ENCODE measurements at regions not wholly inside any gene's neighbourhood (a gene's known extent, or its start where the extent isn't known, plus 50 kb on each side); places are given as distances from the start of the nearest gene placed in this dataset.
"Not testable (repeated sequence)": the region's sequence is repeated elsewhere in the genome, so short reads cannot be mapped to it uniquely, and the experiment has no call there.

DNA sequence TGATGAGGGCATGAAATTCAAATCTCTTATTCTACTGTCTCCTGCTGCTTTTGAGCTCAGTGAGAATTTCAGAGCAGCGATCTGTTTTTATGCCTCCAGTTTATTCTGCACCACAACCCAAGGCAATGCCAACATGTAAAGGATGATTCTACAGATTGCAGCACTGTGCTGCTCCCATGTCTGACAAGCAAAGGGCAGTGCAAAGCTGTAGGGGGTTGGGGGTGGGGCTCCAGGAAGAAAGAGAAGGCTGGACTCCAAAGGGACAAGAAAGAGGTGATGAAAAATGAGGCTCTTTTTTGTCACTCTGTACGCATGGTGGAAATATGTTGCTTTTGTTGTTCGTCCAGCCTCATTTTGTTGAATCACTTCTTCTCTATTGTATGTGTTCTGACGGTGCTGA, 254.6 kb downstream of the STIM2 start:
- no peak overlapping the region for H3K4me3 ChIP-seq (ENCODE audit: low read length)
- no peak for DNase-seq (ENCODE audit: low read depth, low spot score)

DNA sequence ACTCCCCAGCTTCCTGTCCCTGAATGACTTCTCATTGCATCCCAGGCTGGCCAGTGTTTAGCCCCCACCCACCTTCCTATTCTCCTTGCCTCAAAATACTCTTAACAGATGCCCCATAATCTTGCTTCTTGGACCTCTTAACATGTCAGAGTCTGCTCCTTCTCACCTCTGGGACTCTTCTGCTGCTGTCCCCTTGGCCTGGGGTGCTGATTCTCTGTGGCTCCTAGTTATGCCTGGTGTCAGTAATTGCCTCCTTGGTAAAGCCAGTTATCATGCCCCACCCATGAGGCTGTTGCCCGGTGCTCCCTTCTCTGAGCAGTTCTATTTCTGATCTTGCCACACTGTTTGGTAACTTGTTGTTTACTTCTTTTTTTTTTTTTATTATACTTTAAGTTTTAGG, 256.8 kb downstream of the STIM2 start:
- no peak for DNase-seq (ENCODE audit: low read depth, low spot score)
- H3K4me3 ChIP-seq (ENCODE audit: low read length), result no peak overlapping the region

DNA sequence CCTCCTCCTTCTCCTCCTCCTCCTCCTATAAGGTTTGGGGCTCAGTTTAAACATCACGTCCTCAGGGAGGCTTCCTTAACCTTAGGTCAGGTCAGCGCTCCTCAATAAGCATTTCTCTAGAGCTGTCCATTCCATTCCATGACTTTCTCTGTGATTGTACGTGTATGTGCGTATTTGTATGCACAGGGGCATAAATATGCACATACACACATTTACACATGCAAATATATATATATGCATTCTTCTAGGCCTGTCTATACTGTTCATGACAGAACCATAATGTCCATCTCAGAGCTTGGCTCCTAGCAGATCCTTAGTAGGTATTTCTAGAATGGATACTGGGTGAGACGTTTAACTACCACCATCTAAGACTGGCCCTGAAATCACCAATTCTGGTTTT, 258.6 kb downstream of the STIM2 start:
- DNase-seq (ENCODE audit: low read depth, low spot score), result no peak
- no peak overlapping the region for H3K4me3 ChIP-seq (ENCODE audit: low read length)

DNA sequence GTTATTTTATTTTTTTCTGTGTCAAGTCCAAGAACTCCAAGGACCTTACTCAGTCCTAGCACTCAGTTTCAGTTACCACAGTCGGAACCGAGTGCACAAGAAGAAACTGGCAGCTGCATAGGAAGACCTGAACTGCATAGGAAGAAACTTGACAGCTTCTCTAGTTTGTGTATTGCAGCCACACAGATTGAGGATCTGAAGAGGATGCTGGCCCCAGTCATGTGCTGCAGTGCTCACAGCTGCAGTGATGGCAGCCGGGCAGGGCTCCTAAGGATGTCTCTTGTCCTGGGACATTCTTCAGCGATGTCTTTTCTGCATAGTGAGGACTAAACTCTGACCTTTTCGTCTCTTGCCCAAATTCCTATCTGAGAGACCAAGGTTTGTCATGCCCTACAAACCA, 261.2 kb downstream of the STIM2 start:
- DNase-seq (ENCODE audit: low read depth, low spot score), result no peak
- H3K4me3 ChIP-seq (ENCODE audit: low read length), result no peak overlapping the region

DNA sequence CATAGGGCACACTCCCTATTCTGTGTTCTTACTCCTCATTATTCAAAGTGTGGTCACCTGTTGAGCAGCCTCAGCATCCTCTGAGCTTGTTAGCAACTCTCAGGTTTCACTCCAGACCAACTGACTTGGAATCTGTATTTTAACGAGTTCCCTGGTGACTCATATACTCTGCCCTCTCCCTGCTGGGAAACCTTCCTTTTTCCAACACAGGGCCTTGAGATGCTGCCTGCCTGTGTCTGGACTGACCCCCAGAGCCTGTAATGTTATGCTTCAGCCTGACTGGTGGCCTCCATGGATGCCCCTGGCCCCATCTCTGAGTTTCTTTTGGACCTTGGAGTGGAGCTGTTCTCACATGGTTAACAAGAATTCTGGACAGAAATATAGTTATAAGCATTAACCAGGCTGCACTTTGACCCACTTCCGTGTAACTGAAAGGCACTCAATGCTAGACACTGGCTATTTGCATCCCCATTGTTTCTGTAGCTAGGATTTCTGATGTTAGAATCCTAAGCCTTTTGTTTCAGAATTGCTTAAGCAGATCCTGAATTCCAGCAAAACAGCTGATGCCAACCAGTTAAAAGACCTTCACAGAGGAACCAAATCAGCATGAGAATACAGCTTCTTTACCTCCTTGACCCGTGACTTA, 262.6 kb downstream of the STIM2 start:
- no peak overlapping the region for H3K4me3 ChIP-seq (ENCODE audit: low read length)
- no peak for DNase-seq (ENCODE audit: low read depth, low spot score)

DNA sequence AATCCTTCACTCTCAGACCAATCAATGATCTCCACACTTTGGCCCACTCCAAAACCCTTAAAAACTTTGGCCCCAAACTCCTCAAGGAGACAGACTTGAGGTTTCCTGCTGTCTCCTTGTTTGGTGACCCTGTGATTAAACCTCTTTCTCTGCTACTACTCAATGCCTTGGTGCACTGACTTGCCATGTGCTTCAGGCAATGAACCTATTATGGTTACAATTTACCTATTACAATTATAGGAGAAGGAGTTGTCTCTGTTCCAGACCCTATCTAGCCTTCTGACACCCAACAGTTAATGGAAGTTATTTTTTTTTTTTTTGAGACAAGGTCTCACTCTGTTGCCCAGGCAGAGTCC, 263.1 kb downstream of the STIM2 start:
- no peak overlapping the region for H3K4me3 ChIP-seq (ENCODE audit: low read length)
- no peak for DNase-seq (ENCODE audit: low read depth, low spot score)

DNA sequence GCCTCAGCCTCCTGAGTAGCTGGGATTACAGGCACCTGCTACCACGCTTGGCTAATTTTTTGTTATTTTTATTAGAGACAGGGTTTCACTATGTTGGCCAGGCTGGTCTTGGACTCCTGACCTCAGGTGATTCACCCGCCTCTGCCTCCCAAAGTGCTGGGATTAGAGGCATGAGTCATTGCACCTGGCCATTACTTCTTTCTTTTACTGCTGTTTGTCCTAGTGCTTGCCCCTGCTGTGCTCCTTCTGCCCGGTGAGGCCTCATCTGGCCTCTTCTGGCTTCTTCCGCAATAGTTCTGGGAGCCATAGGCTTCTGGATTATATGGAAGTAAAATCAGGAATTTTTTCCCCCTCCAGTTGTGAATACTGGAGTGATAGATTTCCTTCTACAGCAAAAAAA, 266.3 kb downstream of the STIM2 start:
- H3K4me3 ChIP-seq (ENCODE audit: low read length); DNase-seq (ENCODE audit: low read depth, low spot score): not testable (repeated sequence)

DNA sequence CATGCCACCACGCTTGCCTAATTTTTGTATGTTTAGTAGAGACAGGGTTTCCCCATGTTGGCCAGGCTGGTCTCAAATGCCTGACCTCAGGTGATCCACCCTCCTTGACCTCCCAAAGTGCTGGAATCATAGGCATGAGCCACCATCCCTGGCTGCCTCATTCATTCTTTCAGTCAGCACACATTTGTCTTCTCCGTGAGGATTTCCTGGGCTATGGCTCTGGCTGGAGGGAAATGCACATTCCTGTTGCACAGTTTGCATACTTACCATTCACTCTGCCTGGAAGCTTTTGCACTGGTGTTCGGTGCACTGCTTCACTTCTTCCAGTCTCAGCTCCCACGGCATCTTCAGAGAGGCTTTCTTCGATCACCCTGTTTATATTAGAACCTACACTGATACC, 267.8 kb downstream of the STIM2 start:
- no peak for DNase-seq (ENCODE audit: low read depth, low spot score)

DNA sequence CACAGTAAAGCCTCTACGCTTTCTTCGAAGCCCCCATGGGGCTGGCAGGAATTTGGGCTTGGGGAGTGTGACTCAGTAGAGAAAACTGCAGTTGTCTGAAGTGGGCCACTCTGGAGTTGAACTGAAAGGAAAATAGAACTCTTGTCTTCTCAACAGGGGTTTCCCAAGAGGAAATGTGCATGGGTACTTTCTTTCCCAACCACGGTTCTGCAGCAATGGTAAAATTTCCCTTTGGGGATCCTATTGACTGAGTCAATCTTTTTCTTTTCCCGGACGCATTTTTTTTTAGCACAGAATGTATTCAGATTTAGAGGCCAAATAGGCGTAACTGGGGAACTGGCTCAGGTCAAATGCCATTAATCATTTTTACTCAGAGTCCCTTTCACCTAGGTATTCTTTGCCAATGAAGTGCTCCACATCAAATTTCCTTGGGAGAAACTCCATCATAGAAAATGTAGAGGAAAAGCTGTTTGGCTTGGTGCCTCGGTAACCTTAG, 269.3 kb downstream of the STIM2 start:
- no peak for DNase-seq (ENCODE audit: low read depth, low spot score)
- no peak overlapping the region for H3K4me3 ChIP-seq (ENCODE audit: low read length)

More for the DNA sequence above, 267.8 kb downstream of the STIM2 start:
- H3K4me3 ChIP-seq (ENCODE audit: low read length), result no peak overlapping the region

DNA sequence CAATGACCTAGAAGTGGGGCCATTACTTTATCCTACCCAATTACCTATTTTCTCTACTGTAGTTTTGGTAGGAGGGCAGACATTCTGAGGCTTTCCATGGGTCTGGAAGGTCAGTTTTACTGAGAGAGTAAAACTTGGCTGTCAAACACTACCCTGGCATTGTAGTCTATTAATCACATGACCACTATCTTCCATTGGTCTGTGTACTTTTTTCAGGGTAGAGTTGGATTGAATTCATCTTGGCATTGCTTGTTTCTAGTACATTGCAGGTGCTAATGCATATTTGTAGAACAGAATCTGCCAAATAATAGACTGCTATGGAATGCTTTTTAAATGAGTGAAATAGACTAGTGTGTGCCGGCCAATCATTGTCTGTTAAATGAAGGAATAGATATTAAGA, 271.9 kb downstream of the STIM2 start:
- no peak overlapping the region for H3K4me3 ChIP-seq (ENCODE audit: low read length)
- DNase-seq (ENCODE audit: low read depth, low spot score), result no peak

DNA sequence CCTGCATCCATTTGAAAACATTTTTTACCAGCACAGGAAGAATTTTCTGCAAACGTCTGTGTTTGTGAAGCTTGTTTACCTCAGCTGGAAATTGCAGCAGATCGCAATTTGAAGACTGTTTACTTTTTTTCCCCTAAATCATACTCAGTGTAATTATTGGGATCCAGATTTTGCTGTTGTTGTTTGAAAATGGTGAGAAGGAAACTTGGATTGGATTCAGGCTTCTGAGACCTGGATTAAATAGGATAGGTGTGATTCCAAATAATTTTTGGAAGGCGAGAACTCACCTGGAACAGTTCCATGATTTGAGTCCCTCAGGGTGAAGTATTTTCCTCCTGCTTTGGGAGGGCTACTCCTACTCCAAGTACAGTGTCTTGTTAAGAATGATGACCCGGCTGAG, 279.8 kb downstream of the STIM2 start:
- DNase-seq (ENCODE audit: low read depth, low spot score), result no peak
- H3K4me3 ChIP-seq (ENCODE audit: low read length), result no peak overlapping the region

DNA sequence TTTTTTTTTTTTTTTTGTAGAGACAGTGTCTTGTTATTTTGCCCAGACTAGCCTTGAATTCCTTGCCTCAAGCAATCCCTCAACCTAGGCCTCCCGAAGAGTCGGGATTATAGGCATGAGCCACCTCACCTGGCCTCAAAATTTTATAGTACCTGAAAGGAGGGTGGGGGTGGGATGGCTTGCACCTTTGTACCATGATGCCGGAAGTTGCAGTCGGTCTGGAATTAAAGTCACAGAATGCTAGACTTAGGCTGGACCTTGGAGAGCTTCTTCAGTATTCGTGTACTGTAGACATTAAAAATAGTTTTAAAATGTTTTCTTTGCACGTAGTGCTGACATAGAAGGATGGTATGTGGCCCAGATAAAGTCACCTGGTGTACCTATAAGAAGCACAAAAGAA, 280.9 kb downstream of the STIM2 start:
- no peak for DNase-seq (ENCODE audit: low read depth, low spot score)
- no peak overlapping the region for H3K4me3 ChIP-seq (ENCODE audit: low read length)

DNA sequence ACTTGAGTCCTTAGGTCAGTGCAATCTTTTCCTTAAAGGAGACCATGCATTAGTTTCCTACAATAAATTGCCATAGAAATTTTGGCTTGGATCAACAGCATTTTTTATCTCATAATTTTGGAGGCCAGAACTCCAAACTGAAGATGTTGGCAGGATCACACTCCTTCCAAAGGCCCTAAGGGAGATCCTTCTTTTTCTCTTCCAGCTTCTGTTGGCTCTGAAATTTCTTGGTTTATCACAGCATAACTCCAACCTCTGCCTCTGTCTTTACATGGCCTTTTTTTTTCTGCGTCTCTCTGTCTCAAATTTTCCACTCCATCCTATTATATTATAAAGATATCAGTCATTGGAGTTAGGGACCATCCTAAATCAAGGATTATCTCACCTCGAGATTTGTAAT, 282.2 kb downstream of the STIM2 start:
- no peak for DNase-seq (ENCODE audit: low read depth, low spot score)
- no peak overlapping the region for H3K4me3 ChIP-seq (ENCODE audit: low read length)

DNA sequence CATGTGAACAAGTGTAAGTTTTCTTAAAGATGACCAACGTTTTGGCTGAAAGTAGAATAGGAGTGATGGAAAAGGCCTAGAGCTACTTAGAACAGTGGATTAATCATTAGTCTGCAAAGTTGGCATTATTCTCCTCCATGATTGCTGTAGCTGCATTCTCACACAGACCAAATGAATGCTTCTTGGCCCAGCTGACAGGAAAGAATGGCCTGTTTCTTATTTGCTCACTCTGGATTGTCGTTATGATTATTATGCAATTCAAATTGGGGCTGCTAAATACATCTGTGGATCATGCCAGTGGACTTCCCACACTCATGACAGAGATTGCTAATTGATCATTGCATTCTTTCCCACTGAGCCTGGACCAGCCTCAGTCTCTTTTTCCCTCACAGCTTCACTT, 285.0 kb downstream of the STIM2 start:
- no peak for DNase-seq (ENCODE audit: low read depth, low spot score)
- H3K4me3 ChIP-seq (ENCODE audit: low read length), result no peak overlapping the region

DNA sequence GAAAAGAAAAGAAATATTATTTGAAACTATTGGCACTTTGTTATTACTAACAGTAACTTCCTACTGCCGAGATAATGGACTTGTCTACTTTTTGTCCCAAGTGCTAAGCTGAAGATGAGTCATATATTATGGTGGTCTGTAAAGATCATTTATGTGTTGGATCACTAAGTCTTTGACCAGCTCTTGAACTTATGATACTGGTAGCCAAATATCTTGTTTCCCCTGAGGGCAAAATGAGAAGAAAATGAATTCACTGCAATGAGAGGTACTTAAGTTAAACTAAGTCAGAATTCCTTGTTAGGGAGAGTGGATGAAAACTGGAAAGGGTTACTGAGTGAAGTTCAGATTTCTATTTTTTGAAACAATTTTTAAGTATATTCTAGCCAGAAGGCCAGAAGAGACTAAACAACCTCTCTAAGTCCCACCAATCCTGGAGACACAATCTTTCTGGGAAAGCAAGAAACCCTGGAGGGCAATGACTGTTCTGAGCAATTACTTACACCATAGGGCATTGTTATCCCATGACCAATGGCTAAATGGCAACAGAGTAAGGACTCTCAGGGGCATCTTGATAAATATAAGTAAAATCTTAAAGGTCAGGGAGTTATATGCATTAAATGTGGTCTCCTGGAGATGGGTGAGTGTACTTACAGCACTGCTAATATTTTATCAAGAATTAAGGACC, 287.7 kb downstream of the STIM2 start:
- DNase-seq (ENCODE audit: low read depth, low spot score), result no peak

DNA sequence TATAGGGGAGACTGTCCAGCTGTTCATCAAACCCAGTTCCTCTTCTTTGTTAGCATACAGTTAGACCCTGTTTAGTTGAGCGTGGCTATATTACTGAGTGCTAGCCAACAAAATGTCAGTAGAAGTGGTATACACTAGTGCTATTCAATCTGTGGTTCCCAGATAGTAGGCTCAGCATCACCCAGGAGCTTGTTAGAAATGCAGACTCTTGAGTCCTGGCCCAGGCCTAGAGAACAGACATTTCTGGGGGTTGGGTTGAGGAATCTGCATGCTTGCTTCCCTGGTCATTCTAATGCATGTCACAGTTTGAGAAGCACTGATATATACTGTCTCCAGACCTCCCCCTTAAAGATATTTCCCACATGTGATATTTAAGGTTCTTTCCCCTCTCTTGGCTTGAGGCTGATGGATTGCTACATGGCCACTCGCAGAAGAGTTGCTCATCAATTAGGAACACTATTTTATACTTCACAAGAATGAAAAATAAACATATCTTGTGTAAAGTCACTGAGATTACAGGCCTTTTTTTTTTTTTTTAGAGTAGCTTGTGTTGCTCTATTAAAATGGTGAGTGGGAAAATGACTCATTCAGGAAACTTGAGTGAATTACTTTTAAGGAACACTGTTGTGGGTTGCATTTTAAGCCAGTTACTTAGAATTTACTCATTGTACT, 289.0 kb downstream of the STIM2 start:
- H3K4me3 ChIP-seq (ENCODE audit: low read length), result no peak overlapping the region
- no peak for DNase-seq (ENCODE audit: low read depth, low spot score)

More for the DNA sequence above, 287.7 kb downstream of the STIM2 start:
- no peak overlapping the region for H3K4me3 ChIP-seq (ENCODE audit: low read length)

DNA sequence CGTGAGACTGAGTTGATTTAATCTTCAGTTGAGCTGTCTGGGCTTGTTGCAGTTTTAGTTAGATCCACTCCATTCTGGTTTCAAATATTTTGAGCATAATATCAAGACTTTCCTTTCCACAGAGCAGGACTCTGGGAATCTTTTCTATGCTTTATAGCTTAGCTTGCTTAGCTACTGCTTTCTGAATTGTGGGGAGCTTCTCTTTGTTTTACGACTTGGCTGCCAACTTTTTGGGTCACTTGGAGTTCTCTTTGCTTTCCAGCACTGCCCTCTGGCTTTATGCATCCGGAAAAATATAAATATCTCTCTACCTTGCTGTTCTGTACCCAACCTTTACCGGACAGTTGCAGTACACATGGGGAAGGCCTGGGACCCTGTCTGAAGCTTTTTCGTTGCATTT, 292.1 kb downstream of the STIM2 start:
- H3K4me3 ChIP-seq (ENCODE audit: low read length), result no peak overlapping the region
- no peak for DNase-seq (ENCODE audit: low read depth, low spot score)

DNA sequence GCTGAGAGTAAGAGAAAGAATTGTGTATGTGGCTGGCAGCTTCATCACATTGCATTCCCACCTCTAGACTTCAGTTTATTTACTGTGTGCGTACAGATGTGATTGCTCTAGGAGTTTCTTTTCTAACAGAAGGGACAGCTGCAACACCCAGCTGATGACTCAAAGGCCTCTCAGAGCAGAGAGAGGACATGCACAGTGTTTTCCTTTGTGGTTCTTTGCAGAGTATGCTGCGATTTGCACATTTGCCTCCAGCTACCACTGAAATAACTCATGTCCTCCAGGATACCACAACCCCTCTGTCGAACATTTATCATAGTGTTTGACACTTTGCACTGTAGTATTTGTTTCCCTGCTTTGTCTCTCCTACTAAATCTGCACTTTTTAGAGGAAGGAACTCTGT, 294.1 kb downstream of the STIM2 start:
- no peak for DNase-seq (ENCODE audit: low read depth, low spot score)
- no peak overlapping the region for H3K4me3 ChIP-seq (ENCODE audit: low read length)

DNA sequence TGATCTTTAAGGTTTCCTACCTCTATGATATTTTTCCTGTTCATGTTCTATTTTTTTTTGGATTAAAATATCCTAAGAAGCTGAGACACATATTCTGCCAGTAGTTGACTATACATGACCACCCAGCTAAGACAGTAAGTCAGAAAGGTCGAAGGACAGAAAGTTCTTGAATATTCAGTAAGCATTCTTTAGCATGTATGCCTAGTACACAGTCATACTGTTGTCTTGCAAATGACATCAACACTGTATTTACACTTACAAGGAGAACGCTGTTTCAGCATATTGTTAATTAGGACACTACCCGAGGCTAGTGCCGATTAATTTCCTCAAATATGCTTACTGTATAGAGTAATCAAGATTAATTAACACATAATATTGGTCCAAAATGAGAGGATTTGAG, 300.6 kb downstream of the STIM2 start:
- no peak for DNase-seq (ENCODE audit: low read depth, low spot score)
- H3K4me3 ChIP-seq (ENCODE audit: low read length), result no peak overlapping the region

DNA sequence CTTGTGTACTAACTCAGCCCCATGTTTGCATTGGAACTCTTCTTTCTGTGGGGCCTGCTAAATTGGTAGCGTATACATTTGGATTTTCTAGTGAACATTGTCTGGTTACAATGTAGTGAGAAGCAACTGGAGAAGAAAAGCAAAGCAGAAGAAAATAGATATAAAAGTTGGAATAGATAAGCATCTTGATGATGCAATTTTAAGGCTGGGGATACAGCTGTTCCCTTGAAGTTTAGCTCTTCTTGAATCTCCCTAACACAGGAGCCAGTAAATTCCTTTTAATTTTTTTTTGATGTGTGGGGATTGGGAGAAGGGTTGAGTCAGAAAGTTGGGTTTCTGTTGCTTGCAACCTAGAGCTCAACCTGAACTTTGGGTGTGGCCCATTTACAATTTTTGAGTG, 308.1 kb downstream of the STIM2 start:
- no peak overlapping the region for H3K4me3 ChIP-seq (ENCODE audit: low read length)
- no peak for DNase-seq (ENCODE audit: low read depth, low spot score)

DNA sequence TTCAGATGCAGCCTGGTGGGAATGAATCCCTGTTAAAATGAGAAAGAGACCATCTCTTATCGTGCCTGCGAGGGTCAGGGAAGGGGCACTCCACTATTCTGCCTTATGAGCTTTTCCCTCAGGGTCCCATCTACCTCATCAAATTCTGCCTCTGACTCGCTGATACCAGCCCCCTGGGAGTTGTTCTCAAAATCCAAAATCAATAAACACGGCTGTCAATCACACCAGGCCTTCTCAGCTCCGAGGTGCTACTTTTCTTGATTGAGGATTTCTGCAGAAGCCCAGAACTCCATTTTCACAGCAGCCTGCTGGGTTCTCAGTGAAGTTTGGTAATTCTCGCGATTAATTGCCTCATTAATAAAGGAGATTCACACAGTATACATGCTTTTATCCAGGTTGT, 312.6 kb downstream of the STIM2 start:
- no peak for DNase-seq (ENCODE audit: low read depth, low spot score)
- no peak overlapping the region for H3K4me3 ChIP-seq (ENCODE audit: low read length)

Measured in Jurkat, Clone E6-1 (cell line).